ENCODE measurements at regions not wholly inside any gene's neighbourhood (a gene's known extent, or its start where the extent isn't known, plus 50 kb on each side); places are given as distances from the start of the nearest gene placed in this dataset.

- 89 to 93% (median 92%) methylated on average over 11 of the region's 11 CpGs for WGBS, 3 donors
- H3K27ac ChIP-seq: no peak overlapping the region
- peak in 1 of 5 donors; percentile 7 for DNase-seq
- TF ChIP-seq POLR2A (IDR thresholded peaks at IDR 0.05) (no peak), CTCF (IDR thresholded peaks at IDR 0.05) (no peak), EP300 (IDR thresholded peaks at IDR 0.05) (no peak)
- no peaks in the 10 kb centered on the region for H3K36me3 ChIP-seq
- intact Hi-C loops (cut with DNase I): no loop called here
- no peaks in the 10 kb centered on the region for H3K4me1 ChIP-seq (ENCODE audit: insufficient read depth)
- H3K9me3 ChIP-seq: no peaks in the 10 kb centered on the region
- no peaks in the 10 kb centered on the region for H3K27me3 ChIP-seq
- H3K4me3 ChIP-seq: no peak overlapping the region
Measured at GRCh38 chr22:47620391-47620790, 857.9 kb downstream of the TBC1D22A start.

DNA sequence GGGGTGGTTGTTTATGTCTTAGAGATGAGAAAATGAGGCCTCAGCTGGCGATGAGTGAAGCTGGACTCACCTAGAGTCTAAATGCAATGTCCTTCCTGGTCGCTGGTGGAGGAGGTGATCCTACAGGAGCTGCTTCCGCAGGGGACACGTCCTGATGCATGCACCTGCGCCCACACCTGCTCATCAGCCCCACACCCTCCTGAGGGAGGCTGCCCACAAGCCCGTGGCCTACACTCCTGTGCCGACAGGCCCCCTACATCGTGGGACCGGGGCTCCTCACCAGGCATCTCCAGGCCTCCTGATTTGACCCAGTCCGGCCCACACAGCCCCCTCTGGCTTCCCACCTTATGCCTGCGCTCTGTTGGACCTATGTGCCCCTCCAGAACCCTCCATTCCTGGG, 857.2 kb downstream of the TBC1D22A start:
- H3K27me3 ChIP-seq: no peaks in the 10 kb centered on the region
- H3K9me3 ChIP-seq: no peaks in the 10 kb centered on the region

DNA sequence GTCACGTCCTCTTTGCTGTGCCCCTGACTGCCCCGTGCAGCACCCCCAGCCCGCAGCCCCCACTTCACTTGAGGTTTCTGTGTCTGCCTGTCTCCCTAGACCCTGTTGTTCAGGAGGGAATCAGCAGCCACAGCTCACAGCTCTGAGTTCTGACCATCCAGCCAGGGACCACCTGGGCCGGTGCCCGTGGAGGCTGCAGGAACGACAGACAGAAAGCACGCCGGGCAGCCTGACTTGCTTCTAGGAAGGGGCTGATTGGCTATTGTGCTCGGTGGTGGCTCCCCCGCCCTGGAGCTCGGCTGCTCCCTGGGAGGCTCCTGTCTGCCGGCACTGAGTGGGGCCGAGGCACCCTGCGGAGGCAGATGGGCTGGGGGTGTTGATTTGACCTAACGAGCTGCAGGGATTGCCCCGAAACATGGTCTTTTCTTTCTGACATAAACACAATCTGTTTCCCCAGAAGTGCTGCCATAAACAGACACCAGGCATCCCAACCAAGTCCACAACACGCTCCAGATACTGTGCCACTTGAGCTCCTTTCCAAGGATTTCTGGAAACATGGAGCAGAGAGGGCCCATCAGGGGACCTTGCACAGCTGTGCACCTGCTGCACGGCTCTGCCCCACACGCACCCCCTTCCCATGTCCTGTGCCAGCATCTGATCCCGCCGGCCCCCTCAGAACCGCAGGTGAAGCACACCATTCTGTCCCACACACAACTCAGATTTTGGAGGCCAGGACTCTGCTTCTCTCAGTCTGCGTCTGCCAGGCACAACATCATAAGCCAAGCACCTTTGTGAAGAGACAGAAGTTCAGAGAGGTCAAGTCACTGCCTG, 855.9 kb downstream of the TBC1D22A start:
- 28 to 31% (median 30%) methylated on average over 23 of the region's 23 CpGs for WGBS, 3 donors
- intact Hi-C loops (cut with DNase I): no loop called here
- Histone ChIP-seq H3K4me3 (no peak overlapping the region), H3K9me3 (no peaks in the 10 kb centered on the region), H3K4me1 (ENCODE audit: insufficient read depth) (no peaks in the 10 kb centered on the region), H3K27me3 (no peaks in the 10 kb centered on the region), H3K36me3 (no peaks in the 10 kb centered on the region), H3K27ac (no peak overlapping the region)
- TF ChIP-seq EP300 (IDR thresholded peaks at IDR 0.05) (no peak), POLR2A (IDR thresholded peaks at IDR 0.05) (no peak), CTCF (IDR thresholded peaks at IDR 0.05) (no peak)
- peak in 1 of 5 donors; percentile 28 for DNase-seq

More for the DNA sequence above, 857.2 kb downstream of the TBC1D22A start:
- intact Hi-C loops (cut with DNase I): no loop called here
- 85 to 91% (median 86%) methylated on average over 11 of the region's 11 CpGs for whole genome bisulfite sequencing, 3 donors
- peak in 1 of 5 donors; percentile 9 for DNase-seq
- no peaks in the 10 kb centered on the region for H3K36me3 ChIP-seq
- no peak overlapping the region for H3K27ac ChIP-seq
- H3K4me1 ChIP-seq (ENCODE audit: insufficient read depth): no peaks in the 10 kb centered on the region
- H3K4me3 ChIP-seq: no peak overlapping the region
- TF ChIP-seq POLR2A (IDR thresholded peaks at IDR 0.05): no peak
- no peak for TF ChIP-seq CTCF (IDR thresholded peaks at IDR 0.05)
- TF ChIP-seq EP300 (IDR thresholded peaks at IDR 0.05): no peak

DNA sequence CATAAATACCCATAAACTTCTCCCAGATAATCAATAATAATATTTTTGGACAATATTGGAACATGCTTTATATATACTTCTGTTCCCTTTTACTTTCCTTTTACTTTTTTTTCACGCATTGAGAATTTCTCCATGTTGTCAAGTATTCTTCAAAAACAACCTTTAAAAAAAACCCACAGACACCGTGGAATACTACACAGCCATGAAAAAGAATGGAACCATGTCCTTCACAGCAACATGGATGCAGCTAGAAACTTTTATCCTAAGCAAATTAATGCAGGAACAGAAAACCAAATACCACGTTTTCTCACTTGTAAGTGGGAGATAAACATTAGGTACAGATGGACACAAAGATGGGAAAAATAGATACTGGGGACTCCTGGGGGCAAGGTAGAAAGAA, 854.7 kb downstream of the TBC1D22A start:
- H3K9me3 ChIP-seq: no peaks in the 10 kb centered on the region
- intact Hi-C loops (cut with DNase I): no loop called here
- H3K36me3 ChIP-seq: no peaks in the 10 kb centered on the region
- no peaks in the 10 kb centered on the region for H3K4me1 ChIP-seq (ENCODE audit: insufficient read depth)
- no peak overlapping the region for H3K4me3 ChIP-seq
- DNase-seq: no peak
- H3K27me3 ChIP-seq: no peaks in the 10 kb centered on the region
- no peak for TF ChIP-seq POLR2A (IDR thresholded peaks at IDR 0.05)
- TF ChIP-seq CTCF (IDR thresholded peaks at IDR 0.05): no peak
- TF ChIP-seq EP300 (IDR thresholded peaks at IDR 0.05): no peak
- WGBS, 3 donors: 83 to 85% (median 85%) methylated on average over 3 of the region's 3 CpGs
- no peak overlapping the region for H3K27ac ChIP-seq
